H1 (cell line): ENCODE measurements at regions not wholly inside any gene's neighbourhood (a gene's known extent, or its start where the extent isn't known, plus 50 kb on each side); places are given as distances from the start of the nearest gene placed in this dataset.

Source experiments
- CTCF ChIA-PET: fragments of 300-600 bp; sonication (Branson Sonifier 250); formaldehyde crosslinking; loops from one replicate; lab custom pipeline; 2021; ENCODE audit not compliant: partially characterized antibody; lab: Charles Lee
- POLR2A ChIA-PET: fragments of 300-600 bp; sonication (Branson Sonifier 250); formaldehyde crosslinking; loops from one replicate; lab custom pipeline; 2021; ENCODE audit warnings: inconsistent platforms; ENCODE audit not compliant: partially characterized antibody; lab: Charles Lee
- DNase-seq, 2 experiments: peaks; one replicate each; pipeline versions ENCODE4 v3.0.0 to v3.0.0-alpha.2; 2010 to 2022; ENCODE audit warnings: low spot score in 2 of 2, low read depth in 1 of 2, mixed read lengths in 1 of 2
- FAIRE-seq: peaks from 2 replicates; lab custom pipeline; 2011; peaks lifted over from hg19 to GRCh38; lab: Jason Lieb, UNC
- H2AFZ ChIP-seq: 2 replicates; pipeline ENCODE4 v1.8.1; 2012; ENCODE audit warnings: low read length, inconsistent platforms
- H2AK5ac ChIP-seq: 2 replicates; pipeline ENCODE4 v1.6.1; 2013; ENCODE audit warnings: low read depth, low read length
- H2BK120ac ChIP-seq: replicated peaks from 2 replicates; pipeline ENCODE3; 2013; ENCODE audit warnings: low read depth, low read length, inconsistent platforms
- H2BK12ac ChIP-seq: 2 replicates; pipeline ENCODE4 v1.6.1; 2013; ENCODE audit warnings: low read depth, low read length
- H2BK15ac ChIP-seq: 2 replicates; pipeline ENCODE4 v1.6.1; 2013; ENCODE audit warnings: low read length
- H2BK20ac ChIP-seq: 2 replicates; pipeline ENCODE4 v1.6.1; 2013; ENCODE audit warnings: low read length
- H2BK5ac ChIP-seq: 2 replicates; pipeline ENCODE4 v1.6.1; 2013; ENCODE audit warnings: low read depth, low read length
- H3K14ac ChIP-seq: 2 replicates; pipeline ENCODE4 v1.6.1; 2013; ENCODE audit warnings: inconsistent platforms; ENCODE audit not compliant: insufficient read length
- H3K18ac ChIP-seq: 2 replicates; pipeline ENCODE4 v1.6.1; 2013; ENCODE audit warnings: low read length; ENCODE audit errors: extremely low read depth
- H3K23ac ChIP-seq: 2 replicates; pipeline ENCODE4 v1.6.1; 2013; ENCODE audit warnings: inconsistent platforms; ENCODE audit not compliant: insufficient read length
- H3K23me2 ChIP-seq: 2 replicates; pipeline ENCODE4 v1.6.1; 2013; ENCODE audit warnings: low read depth, low read length
- H3K27ac ChIP-seq: 2 replicates; pipeline ENCODE4 v1.6.1; 2011; ENCODE audit warnings: low read depth, low read length, inconsistent platforms
- H3K27me3 ChIP-seq, 4 experiments: replicated peaks in 1 of 4; 1 replicate in 1 of 4; 2 replicates in 3 of 4; pipeline versions ENCODE4 v1.6.1 to v1.8.1; 2011 to 2013; ENCODE audit warnings: low read length in 3 of 4, mild to moderate bottlenecking in 3 of 4, inconsistent platforms in 2 of 4, mixed read lengths in 2 of 4, moderate library complexity in 1 of 4; ENCODE audit not compliant: control insufficient read depth in 3 of 4, insufficient read depth in 3 of 4; ENCODE audit errors: extremely low read depth in 1 of 4
- H3K36me3 ChIP-seq, 4 experiments: 2 replicates each; pipeline versions ENCODE4 v1.6.1 to v1.8.1; 2011 to 2013; ENCODE audit warnings: mild to moderate bottlenecking in 4 of 4, low read length in 3 of 4, moderate library complexity in 2 of 4, control low read depth in 1 of 4, inconsistent platforms in 1 of 4; ENCODE audit not compliant: insufficient read depth in 4 of 4, control insufficient read depth in 2 of 4
- H3K4ac ChIP-seq: replicated peaks from 2 replicates; pipeline ENCODE3; 2013; ENCODE audit warnings: low read length, low read depth, mixed read lengths, inconsistent platforms; ENCODE audit not compliant: insufficient read length
- H3K4me1 ChIP-seq, 4 experiments: replicated peaks in 1 of 4; 1 replicate in 1 of 4; 2 replicates in 3 of 4; pipeline versions ENCODE4 v1.6.1 to v1.8.1; 2011 to 2013; ENCODE audit warnings: low read length in 3 of 4, inconsistent platforms in 2 of 4, mixed read lengths in 1 of 4; ENCODE audit not compliant: insufficient read depth in 4 of 4, control insufficient read depth in 3 of 4
- H3K4me2 ChIP-seq, 2 experiments: 2 replicates each; pipeline versions ENCODE4 v1.6.1 to v1.8.1; 2011 to 2013; ENCODE audit warnings: low read depth in 2 of 2, low read length in 2 of 2, control low read depth in 1 of 2, inconsistent platforms in 1 of 2, mild to moderate bottlenecking in 1 of 2; ENCODE audit not compliant: insufficient read depth in 1 of 2
- H3K4me3 ChIP-seq, 4 experiments: fragments of 200-600, 300-600 bp in 1 of 4; sonication (generic), shearing (Covaris generic), sonication (Bioruptor Twin) in 1 of 4; 2 replicates each; pipeline versions ENCODE4 v1.5.1 to v1.8.1; 2011 to 2016; ENCODE audit warnings: low read length in 4 of 4, low read depth in 3 of 4, control low read depth in 2 of 4, inconsistent platforms in 2 of 4, mild to moderate bottlenecking in 2 of 4, mixed read lengths in 1 of 4, moderate library complexity in 1 of 4; ENCODE audit not compliant: insufficient read depth in 2 of 4; ENCODE audit errors: extremely low read depth in 1 of 4
- H3K56ac ChIP-seq: replicated peaks from 2 replicates; pipeline ENCODE3; 2013; ENCODE audit warnings: low read depth, mild to moderate bottlenecking, mixed read lengths, low read length, inconsistent platforms; ENCODE audit not compliant: insufficient read length
- H3K79me1 ChIP-seq: 2 replicates; pipeline ENCODE4 v1.6.1; 2013; ENCODE audit warnings: low read depth, low read length, control low read depth
- H3K79me2 ChIP-seq, 2 experiments: 2 replicates each; pipeline versions ENCODE4 v1.6.1 to v1.8.1; 2012 to 2013; ENCODE audit warnings: low read length in 2 of 2, mild to moderate bottlenecking in 2 of 2, inconsistent platforms in 1 of 2; ENCODE audit not compliant: insufficient read depth in 2 of 2, control insufficient read depth in 1 of 2
- H3K9ac ChIP-seq, 4 experiments: replicated peaks in 1 of 4; 1 replicate in 1 of 4; 2 replicates in 3 of 4; pipeline versions ENCODE4 v1.6.1 to v1.8.1; 2011 to 2013; ENCODE audit warnings: low read depth in 3 of 4, low read length in 3 of 4, control low read depth in 2 of 4, mild to moderate bottlenecking in 2 of 4, moderate library complexity in 2 of 4, inconsistent platforms in 1 of 4; ENCODE audit errors: extremely low read depth in 1 of 4
- H3K9me3 ChIP-seq, 2 experiments: 2 replicates each; pipeline versions ENCODE4 v1.6.1 to v1.8.1; 2012 to 2013; ENCODE audit warnings: mild to moderate bottlenecking in 2 of 2, moderate library complexity in 2 of 2, control low read depth in 1 of 2, inconsistent platforms in 1 of 2, low read depth in 1 of 2, low read length in 1 of 2, mixed read lengths in 1 of 2; ENCODE audit not compliant: insufficient read depth in 2 of 2
- H4K20me1 ChIP-seq, 2 experiments: replicated peaks in 1 of 2; 2 replicates each; pipeline versions ENCODE3 to v1.8.1; 2011 to 2013; ENCODE audit warnings: inconsistent platforms in 2 of 2, low read length in 2 of 2, mild to moderate bottlenecking in 1 of 2; ENCODE audit not compliant: insufficient read depth in 2 of 2, control insufficient read depth in 1 of 2
- H4K5ac ChIP-seq: 2 replicates; pipeline ENCODE4 v1.6.1; 2013; ENCODE audit warnings: low read length, low read depth, mixed read lengths, inconsistent platforms; ENCODE audit not compliant: insufficient read length
- H4K8ac ChIP-seq: 2 replicates; pipeline ENCODE4 v1.8.0; 2013; ENCODE audit warnings: mild to moderate bottlenecking, moderate library complexity, low read length, inconsistent platforms; ENCODE audit not compliant: insufficient read depth; ENCODE audit errors: extremely low read depth
- H4K91ac ChIP-seq: replicated peaks from 2 replicates; pipeline ENCODE3; 2013; ENCODE audit warnings: low read length, mixed read lengths, inconsistent platforms; ENCODE audit not compliant: insufficient read length
- TBP ChIP-seq: IDR thresholded peaks from 2 replicates; pipeline ENCODE4 v1.6.1; 2011; ENCODE audit warnings: low read depth, low read length, improper control_type of control experiment

DNA sequence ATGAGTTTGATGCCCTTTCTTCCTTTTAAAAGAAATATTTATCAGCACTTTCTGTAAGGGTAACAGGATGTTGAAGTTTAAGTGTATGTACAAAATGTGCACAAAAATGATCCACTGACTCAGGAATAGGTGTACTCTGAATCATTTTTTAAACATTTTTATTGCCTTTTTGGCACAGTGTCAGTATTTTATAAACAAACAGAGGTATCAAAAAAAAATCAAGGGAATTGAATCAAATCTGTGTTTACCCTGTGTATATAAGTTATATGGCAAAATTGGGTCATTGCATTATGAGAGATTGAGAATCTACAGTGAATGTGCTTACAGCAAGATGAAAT is 513.9 kb upstream of the NETO1 start:
- Histone ChIP-seq H4K20me1 (no peaks in the 10 kb centered on the region), H3K9ac (no peak overlapping the region), H3K27ac (no peak overlapping the region), H4K5ac (no peak overlapping the region), H3K18ac (no peak overlapping the region), H4K8ac (no peak overlapping the region), H3K4ac (no peak overlapping the region), H3K14ac (no peak overlapping the region), H3K23me2 (no peaks in the 10 kb centered on the region), H2BK12ac (no peak overlapping the region), H3K4me2 (no peak overlapping the region), H3K9me3 (no peaks in the 10 kb centered on the region), H2AFZ (no peak overlapping the region), H3K4me1 (no peaks in the 10 kb centered on the region), H3K27me3 (no peaks in the 10 kb centered on the region), H3K4me3 (no peak overlapping the region), H2BK20ac (no peak overlapping the region), H3K79me1 (no peaks in the 10 kb centered on the region), H3K23ac (no peak overlapping the region), H3K56ac (no peak overlapping the region), H2BK15ac (no peak overlapping the region), H4K91ac (no peak overlapping the region), H2BK5ac (no peak overlapping the region), H2AK5ac (no peak overlapping the region), H3K79me2 (no peaks in the 10 kb centered on the region), H2BK120ac (no peak overlapping the region), H3K36me3 (no peaks in the 10 kb centered on the region)
- no peak for FAIRE-seq
- ChIA-PET POLR2A (no interaction called here), CTCF (no interaction called here)
- TF ChIP-seq TBP: no peak
- DNase-seq: no peak
